NCI-H446 treated with DMSO at 0.1 percent for 48 hours (cell line): ENCODE measurements at regions not wholly inside any gene's neighbourhood (a gene's known extent, or its start where the extent isn't known, plus 50 kb on each side); places are given as distances from the start of the nearest gene placed in this dataset.

Experiments
- DNase-seq: peaks from one replicate; lab custom pipeline; 2025; lab: John Stamatoyannopoulos, UW

DNA sequence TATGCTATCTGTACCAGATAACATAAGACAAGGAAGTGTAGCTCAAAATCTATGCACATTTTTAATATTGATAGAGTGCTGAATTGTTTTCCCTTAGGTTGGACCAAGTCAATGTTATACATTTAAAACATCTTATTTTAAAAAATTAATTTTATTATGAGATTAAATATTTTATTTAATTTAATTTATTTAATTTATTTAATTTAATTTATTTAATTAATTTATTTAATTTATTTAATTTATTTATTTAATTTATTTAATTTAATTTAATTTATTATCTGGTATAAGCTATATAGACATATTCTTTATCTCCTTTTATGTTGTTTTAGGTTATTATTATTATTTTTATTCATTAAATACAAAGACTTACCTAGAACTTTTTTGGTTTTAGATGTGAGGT, 551.7 kb upstream of the LRRTM1 start:
- DNase-seq = no peak

DNA sequence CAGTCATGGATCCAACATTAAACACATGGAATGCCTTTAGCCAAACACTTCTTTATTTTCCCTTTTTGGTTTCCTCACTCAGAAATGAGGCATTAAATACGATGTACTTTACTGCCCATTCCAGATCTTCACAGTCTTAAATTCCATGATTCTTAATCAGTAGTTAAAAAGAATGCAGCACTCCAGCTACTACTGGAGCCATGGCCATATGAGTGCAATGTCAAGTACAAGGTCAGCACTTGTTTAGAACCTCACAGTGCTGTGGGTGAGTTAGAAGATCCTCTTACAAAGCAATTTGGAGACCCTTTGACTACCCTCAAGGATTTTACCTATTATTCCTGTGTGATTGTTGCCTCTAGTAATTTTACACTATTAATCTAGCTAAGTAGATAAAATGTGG, 550.3 kb upstream of the LRRTM1 start:
- DNase-seq = no peak

DNA sequence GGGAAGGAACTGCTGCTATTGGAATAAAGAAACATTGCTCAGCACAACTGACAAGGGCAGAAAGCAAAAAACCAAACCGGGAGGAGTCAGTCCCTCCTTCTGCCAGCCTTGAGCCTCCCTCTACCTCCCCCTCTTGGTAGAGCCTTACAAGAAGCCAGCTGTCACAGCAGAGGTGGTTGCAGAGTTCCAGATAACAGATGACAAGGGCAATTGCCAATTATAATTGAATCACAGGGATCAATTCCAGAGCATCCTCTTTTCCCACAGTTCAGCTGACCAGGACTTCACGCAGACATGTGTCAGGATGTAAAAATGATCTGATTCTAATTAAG, 548.2 kb upstream of the LRRTM1 start:
- no peak for DNase-seq

DNA sequence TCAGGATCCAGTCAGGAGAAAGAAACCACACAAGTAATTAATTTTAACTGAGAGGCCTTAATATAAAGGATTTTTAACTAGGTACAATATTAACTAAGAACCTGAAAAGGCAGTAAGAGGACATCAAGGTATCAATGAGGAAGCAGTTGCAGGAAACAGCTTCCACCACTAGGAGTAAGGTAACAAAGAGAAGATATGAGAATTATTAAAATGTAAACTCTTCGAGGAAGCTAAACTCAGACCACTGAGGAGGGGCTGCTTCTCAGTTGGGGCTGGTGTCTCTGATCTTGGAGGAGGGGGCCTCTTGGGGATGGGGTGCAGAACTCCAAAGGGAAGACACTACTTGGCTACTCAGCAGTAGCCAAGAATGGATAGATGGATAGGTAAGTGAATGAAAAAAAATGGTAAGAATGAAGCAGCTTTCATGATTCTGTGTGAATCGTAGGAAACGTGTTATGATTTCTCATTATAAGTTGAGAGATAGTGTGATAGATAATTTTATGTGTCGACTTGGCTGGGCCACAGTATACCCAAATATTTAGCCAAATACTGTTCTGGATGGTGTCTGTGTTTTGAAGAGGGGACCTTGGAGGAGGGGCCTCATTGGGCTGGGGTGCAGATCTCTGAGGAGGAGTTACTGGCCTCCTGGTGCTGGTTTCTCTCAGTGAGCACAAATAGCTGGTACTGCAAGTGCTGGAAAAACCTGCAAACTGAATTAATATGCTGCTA, 547.7 kb upstream of the LRRTM1 start:
- DNase-seq = no peak

DNA sequence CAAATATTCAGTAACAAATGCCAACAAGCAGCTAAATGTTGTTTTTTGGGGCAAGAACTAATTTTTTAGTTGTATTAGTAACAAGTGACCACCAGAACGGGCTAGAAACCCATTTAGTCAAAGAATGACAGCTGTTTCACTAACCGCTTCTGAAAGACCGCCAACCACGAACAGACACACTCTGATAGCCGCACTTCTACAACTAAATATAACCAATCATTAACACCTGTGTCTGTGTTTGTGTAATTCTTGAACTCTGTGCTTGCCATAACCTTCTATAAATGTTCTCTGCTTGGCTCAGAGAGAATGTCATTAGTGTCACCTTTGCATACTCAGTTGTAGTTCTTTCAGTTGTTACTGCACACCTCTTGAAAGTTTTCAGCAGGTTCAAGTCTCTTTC, 526.3 kb upstream of the LRRTM1 start:
- DNase-seq = no peak

DNA sequence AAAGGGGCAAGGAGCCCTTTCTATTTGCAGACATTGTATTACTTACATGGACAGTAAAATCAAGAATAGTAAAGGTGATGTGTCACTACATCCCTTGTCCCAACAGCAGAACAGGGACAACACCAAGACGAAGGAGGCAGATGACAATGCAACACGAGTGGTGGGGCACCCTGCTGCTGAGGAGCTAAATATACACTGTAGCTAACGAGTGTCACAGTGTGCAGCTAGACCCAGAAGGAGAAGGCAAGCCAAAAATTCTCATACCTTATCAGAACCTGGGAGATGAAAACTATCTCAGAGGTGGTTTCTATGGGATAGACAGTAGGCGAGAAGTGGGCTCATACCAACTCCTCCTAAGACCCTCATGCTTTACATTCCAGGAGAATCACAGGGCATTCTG, 518.4 kb upstream of the LRRTM1 start:
- no peak for DNase-seq

DNA sequence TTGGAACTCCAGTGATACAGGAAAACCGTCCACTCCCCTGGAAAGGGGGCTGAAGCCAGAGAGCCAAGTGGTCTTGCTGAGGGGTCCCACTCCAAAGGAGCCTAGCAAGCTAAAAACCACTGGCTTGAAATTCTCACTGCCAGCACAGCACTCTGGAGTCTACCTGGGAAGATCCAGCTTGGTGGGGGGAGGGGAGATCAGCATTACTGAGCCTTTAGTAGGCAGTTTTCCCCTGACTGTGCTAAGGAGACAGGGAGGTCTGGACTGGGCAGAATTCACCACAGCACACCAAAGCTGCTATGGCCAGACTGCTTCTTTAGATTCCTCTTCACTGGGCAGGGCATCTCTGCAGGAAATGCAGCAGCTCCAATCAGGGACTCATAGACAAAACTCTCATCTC, 510.7 kb upstream of the LRRTM1 start:
- no peak for DNase-seq

DNA sequence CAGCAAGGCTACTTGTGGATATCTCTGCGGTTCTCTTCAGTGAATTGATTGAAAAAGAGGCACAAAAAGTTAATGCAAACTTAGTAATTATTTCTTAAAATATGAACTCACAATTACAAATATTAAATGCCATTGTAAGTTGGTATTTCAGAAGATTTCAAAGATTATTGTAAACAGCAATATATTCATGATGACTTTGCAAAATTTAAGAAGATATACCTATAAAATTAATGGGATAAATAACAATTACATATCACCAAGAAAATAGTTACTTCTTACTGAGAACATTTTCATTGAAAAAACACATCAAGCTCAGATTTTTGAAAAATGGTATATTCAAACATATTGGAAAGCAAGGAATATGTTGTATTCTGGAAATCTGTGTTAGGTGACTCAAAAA, 482.0 kb upstream of the LRRTM1 start:
- no peak for DNase-seq

DNA sequence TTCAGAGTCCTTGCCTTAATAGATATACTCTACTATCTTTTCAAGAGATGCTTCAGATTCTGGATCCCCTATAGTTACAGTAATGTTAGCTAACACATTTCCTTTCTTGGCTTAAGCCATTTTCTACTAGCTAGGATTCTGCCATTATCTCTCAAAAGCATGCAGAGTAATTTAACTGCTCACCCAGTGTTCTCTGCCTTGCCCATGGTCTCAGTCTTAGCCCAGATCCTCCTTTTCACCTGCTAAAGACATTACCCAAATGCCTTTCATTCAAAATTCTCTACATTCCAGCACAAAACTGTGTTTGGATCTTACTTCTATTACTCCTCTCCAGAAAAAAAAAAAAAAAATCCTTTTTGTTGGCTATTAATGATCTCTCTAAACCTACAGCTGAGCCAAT, 474.2 kb upstream of the LRRTM1 start:
- no peak for DNase-seq

DNA sequence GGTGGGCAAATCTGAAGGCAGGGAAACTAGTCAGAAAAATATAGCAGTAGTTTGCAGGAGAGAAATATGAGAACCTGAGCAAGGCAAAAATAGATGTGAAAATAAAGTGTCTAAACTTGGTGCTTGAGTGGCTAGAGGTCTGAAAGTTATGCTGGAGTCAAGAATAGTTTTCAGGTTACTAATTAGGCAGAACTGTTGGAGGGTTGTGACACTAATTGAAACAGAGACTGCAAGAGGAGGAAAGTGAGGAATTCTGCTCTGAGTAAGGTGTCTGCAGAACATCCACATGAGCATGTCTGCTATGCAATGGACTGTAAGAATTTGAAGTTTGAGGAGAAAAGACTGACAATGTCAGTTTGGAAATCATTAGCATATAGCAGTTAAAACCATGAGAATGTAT, 444.0 kb upstream of the LRRTM1 start:
- no peak for DNase-seq

DNA sequence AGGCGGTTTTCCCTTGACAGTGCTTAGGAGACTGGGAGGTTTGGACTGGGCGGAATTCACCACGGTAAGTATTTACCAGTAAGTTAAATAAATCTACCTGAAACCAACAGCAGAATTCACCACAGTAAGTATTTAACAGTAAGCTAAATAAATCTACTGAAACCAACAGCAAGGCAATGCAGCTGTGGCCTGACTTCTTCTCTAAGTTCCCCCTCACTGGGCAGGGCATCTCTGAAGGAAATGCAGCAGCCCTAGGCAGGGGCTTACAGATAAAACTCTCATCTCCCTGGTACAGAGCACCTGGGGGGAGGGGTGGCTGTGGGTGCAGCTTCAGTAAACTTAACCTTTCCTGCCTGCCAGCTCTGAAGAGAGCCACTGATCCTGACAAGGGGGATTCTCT, 432.5 kb upstream of the LRRTM1 start:
- no peak for DNase-seq

DNA sequence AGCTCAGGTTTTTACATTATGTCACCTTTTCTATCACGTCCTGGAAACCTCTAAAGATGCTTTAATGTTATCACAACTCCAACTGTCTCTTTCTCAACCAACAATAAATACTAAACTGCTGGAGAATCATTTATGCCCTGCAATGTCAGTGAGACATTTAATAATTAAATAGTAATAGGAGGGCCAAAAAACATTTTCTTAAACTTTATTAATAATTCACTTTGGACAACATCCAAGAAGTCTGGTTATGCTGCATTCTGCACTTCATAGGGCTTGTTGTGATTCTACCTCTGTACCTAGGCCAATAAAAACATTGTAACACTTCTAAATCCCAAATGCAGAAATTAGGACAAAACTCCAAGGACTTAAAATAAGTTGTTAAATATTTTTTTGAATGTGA, 420.4 kb upstream of the LRRTM1 start:
- no peak for DNase-seq

DNA sequence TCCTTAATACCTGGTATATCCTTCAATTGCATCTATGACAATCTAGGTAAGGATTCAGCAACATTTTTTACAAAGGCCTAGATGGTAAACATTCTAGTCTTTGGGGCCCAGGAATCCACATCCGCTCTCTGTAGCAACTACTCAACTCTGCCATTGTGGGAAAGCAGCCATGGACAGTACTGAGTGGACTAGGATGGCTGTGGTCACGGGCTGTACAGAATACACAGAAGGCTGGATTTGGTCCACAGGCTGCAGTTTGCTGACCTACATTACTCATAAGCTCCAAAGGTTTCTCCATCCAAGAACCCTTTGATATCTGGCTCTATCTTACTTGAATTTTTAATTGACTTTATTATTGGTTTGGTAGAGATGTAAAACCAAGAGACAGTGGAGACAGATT, 418.3 kb upstream of the LRRTM1 start:
- no peak for DNase-seq

DNA sequence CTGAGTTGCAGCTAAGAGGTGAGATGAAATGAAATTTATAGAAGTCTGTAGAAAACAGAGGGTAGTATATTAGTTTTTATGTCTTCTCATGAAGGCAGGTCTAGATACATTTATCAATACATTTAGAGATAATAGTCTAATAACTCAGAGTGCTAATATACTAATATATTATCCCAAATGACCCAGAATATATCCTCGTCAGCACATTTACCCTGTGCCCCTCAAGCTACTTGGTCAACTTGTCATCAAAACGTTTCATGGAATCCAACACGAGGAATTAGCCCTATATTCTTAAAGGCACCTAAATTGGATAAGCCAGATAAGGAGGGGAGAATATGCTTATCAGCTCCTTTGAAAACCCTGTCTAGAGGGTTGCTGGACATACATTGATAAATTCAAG, 415.1 kb upstream of the LRRTM1 start:
- no peak for DNase-seq

DNA sequence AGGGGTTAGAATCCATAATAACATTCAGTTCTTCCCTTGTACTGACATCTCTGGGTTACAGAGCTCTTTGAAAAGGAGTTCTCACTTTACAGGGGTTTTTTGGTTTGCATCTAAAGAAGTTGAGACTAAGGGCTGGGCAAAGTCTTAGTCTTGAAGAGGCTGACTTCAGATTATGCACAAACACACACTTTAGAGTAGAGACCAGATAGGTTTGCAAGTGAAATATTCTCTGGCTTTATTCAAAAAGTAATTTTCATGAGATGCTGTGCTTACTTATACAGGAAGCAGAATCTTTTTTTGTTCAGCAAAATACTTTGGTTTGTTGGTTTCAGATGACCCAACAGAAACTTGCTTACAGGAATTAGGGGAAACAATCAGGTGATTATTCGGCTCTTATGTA, 410.9 kb upstream of the LRRTM1 start:
- DNase-seq = no peak

DNA sequence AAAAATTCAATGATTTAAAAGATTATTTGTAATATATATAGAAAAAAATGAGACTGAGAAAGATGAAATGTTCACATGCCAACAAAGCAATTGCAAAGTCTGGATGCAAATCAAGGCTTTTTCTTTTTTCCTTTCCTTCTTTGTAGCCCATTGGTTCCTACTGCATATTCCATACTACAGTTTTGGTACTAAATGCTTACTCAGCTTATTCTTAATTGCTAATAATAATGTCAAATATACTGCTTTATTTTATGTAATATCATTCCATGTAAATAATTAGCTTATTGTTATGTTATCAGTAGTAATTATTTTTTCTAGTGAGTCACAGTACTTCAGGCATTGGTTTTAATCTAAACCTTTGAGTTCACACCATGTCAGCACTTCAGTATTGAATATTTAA, 407.4 kb upstream of the LRRTM1 start:
- DNase-seq = no peak

DNA sequence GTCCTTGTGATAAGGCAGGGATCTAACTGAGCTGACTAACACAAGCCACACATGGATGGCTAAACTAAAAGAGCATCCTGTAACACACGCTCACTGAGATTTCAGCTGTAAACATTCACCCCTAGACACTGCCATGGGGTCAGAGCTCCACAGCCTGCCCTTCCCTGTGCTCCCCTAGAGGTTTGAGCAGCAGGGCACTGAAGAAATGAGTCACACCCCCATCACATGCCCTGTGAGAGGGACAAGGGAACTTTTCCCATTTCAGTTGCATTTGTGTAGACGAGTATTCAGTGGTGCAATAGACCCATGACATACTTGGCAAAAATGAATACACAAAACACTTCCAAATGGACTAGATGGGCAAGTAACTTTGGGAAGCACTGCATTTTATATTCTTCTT, 402.4 kb upstream of the LRRTM1 start:
- no peak for DNase-seq

DNA sequence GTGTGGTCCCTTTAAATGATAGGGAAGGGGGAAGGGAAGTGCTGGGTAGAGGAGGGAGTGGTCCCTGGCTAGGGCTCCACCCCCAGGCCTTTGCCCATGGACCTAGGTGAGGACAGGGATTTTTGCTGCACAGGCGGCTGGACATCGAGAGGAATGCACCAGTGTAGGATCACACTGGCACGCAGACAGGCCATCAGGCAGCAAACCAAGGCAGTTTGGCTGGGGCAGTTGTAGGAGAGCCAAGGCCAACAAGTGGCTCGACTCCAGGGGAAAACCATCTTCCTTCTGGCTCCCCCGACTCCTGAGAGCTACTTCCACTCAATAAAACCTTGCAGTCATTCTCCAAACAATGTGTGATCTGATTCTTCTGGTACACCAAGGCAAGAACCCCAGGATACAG, 402.0 kb upstream of the LRRTM1 start:
- no peak for DNase-seq

DNA sequence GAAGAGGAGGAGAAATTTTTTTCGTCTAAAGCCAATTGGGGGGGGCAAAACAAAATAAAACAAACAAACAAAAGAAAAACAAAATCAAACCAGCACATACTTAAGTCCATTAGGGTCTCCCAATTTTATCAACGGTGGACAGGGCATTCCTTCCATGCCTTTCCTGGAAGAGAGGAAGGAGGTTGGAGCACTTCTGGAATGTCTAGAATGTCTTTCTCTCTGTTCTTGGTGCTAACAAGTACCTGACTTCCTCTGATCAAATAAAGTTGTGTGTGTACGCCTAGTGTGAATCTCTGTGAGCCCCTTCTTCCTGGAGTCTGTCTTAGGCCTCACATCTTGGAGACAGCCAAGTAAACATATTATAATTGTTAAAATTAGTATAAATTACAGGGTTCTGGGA, 399.0 kb upstream of the LRRTM1 start:
- DNase-seq = no peak

DNA sequence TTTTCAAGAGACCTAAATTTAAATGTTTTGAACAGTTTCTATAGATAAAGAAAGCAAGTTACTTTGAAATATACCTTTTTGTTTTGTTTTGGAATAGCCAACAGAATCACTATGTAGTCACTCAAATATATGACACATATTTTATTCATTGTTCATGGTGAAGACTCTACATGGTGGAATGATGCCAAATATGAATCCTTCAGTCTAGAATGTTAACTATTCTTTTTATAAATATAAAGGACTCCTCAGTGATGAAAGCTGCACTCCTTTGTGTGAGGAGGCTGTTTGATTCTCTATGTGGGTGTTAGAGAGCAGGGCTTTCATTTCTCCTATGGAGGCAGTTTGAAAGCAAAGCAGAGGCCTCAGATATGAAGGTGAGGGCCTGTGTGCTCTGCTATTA, 396.4 kb upstream of the LRRTM1 start:
- DNase-seq = no peak
